IPS-11a (cell line): ENCODE measurements at regions not wholly inside any gene's neighbourhood (a gene's known extent, or its start where the extent isn't known, plus 50 kb on each side); places are given as distances from the start of the nearest gene placed in this dataset.

Experiments used
- H3K4me3 ChIP-seq: one replicate; pipeline ENCODE4 v1.5.1; 2013; ENCODE audit warnings: low read depth, low read length, control low read depth

GRCh38 chrX:65034668-65035445, 58.6 kb upstream of the ZC4H2 start, which contains the start of gene ZC3H12B:
Gene ZC3H12B (plus strand): TSS chrX:65034826.
- H3K4me3 ChIP-seq: peak within 1 kb of the TSS; percentile 65

DNA sequence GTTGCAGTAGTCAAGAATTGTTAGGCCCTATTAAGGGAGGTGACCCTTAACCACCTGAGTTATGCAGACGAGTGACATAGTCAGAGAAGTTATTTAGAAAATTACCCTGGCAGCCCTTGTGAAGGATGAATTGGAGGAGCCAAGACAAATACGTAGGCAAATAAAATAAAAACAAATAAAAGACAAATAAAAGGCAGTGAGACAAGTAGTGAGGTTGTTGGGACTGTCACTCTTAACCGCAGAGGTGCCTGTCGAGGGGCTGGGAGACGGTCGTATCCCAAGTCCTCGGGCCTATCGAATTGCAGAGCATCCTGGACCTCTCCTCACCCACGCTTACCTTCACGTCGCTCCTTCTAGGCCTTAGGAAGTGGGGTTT, 58.0 kb upstream of the ZC4H2 start:
- H3K4me3 ChIP-seq: no peak overlapping the region
